ENCODE measurements at regions not wholly inside any gene's neighbourhood (a gene's known extent, or its start where the extent isn't known, plus 50 kb on each side); places are given as distances from the start of the nearest gene placed in this dataset.
"Not testable (repeated sequence)": the region's sequence is repeated elsewhere in the genome, so short reads cannot be mapped to it uniquely, and the experiment has no call there.

DNA sequence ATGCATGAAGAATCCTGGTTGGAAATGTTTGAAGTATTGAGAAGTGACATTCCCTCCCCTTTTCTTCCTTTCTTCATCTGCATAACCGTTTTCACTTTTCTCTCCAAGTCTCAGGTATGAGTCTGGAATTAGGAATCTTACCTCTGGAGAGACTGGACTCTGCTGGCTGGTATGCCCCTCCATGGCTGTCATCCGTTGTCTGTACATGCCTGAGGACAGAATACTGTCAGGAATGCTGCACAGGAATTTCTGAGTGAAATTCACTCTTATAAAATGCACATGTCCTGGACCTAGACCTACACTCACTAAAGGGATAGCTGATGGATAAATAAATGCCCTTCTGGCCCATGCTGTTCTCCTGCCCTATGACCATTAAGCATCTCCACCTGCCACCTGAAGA is 179.5 kb downstream of the MSN start:
- Histone ChIP-seq H3K36me3 (no peaks in the 10 kb centered on the region), H3K4me3 (no peak overlapping the region), H3K9me3 (no peaks in the 10 kb centered on the region), H3K27me3 (no peaks in the 10 kb centered on the region), H3K4me1 (no peaks in the 10 kb centered on the region), H3K27ac (no peak overlapping the region)
- TF ChIP-seq, protein P1, sequence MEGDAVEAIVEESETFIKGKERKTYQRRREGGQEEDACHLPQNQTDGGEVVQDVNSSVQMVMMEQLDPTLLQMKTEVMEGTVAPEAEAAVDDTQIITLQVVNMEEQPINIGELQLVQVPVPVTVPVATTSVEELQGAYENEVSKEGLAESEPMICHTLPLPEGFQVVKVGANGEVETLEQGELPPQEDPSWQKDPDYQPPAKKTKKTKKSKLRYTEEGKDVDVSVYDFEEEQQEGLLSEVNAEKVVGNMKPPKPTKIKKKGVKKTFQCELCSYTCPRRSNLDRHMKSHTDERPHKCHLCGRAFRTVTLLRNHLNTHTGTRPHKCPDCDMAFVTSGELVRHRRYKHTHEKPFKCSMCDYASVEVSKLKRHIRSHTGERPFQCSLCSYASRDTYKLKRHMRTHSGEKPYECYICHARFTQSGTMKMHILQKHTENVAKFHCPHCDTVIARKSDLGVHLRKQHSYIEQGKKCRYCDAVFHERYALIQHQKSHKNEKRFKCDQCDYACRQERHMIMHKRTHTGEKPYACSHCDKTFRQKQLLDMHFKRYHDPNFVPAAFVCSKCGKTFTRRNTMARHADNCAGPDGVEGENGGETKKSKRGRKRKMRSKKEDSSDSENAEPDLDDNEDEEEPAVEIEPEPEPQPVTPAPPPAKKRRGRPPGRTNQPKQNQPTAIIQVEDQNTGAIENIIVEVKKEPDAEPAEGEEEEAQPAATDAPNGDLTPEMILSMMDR (IDR thresholded peaks at IDR 0.05) = no peak
- ATAC-seq (no peak), DNase-seq (no peak)
- intact Hi-C loops (cut with DNase I) = no loop called here

DNA sequence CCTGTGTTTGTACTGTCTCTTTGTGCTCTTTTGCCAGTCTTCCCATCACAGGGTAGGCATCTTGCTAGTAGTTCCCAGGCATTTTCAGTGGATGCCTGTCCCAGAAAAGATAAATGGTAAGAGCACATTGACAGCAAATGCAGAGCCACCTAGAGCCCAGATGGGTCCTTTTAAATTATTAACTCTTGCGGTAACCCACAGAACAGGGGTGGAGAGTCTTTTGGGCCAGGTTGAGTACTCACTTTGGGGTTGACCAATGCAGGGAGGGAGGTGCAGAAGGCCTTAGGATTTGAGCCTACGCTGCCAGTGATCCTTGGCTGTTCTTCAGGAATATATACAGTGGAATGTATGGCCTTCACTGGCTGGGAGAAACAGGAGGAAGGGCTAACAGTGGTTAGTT is 173.8 kb downstream of the MSN start:
- ATAC-seq = no peak
- Histone ChIP-seq H3K4me1 (no peaks in the 10 kb centered on the region), H3K4me3 (no peak overlapping the region), H3K36me3 (no peaks in the 10 kb centered on the region), H3K9me3 (no peaks in the 10 kb centered on the region), H3K27me3 (no peaks in the 10 kb centered on the region), H3K27ac (no peak overlapping the region)
- TF ChIP-seq, protein P1 (IDR thresholded peaks at IDR 0.05) = no peak
- intact Hi-C loops (cut with DNase I) = no loop called here
- no peak for DNase-seq

DNA sequence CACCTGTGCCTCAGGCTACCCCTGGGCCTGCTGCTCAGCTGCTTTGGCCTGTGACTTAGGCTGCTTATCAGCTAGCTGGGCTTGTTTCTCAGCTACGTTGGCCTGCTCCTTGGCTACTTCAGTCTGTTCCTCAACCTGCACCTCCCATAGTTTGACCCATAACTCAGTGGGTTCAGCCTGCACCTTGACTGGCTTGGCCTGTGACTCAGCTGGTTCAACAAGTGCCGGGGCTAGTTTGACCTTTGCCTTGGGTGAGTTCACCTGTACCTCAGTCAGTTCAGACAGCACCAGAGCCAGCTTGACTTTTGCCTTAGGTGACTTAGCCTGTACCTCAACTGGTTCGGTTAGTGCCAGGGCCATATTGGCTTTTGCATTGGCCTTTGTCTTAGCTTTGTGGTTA is 171.2 kb downstream of the MSN start:
- DNase-seq (no peak), ATAC-seq (no peak)
- intact Hi-C loops (cut with DNase I) = no loop called here
- H3K36me3 ChIP-seq = no peaks in the 10 kb centered on the region
- no peaks in the 10 kb centered on the region for H3K4me1 ChIP-seq
- no peaks in the 10 kb centered on the region for H3K9me3 ChIP-seq
- H3K27ac ChIP-seq = no peak overlapping the region
- H3K4me3 ChIP-seq = no peak overlapping the region
- TF ChIP-seq, protein P1 (IDR thresholded peaks at IDR 0.05) = no peak
- no peaks in the 10 kb centered on the region for H3K27me3 ChIP-seq

DNA sequence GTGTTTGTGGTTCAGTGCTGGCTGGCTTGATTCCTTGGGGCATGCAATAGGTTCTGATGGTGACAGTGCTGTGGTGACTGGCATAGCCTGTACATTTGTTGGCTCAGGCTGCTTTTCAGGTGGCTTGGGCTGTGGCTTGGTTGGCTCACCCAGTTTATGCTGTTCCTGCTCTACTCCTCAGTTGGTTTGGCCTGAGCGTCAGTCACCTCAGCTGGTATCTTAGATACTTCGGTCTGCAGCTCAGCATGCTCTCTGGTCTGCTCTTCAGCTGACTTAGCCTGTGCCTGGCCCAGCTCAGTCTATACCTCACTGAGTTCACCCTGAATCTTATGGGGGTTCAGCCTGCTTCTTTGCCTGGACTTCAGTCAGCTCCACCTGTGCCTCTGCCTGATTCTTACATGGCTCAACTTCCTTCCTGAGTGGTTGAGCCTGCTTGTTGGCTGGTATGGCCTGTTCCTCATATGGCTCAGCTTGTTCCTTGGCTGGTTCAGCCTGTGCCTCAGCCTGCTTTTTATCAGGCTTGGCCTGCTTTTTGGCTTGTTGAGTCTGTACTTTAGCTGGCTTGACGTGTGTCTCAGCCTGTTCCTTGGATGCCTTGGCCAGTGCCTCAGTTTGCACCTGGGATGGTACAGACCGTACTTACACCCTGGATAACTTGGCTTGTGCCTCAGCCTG is 170.6 kb downstream of the MSN start:
- no peaks in the 10 kb centered on the region for H3K36me3 ChIP-seq
- intact Hi-C loops (cut with DNase I) = no loop called here
- no peak overlapping the region for H3K27ac ChIP-seq
- TF ChIP-seq, protein P1 (IDR thresholded peaks at IDR 0.05) = no peak
- DNase-seq = no peak
- H3K27me3 ChIP-seq = no peaks in the 10 kb centered on the region
- H3K4me3 ChIP-seq = no peak overlapping the region
- ATAC-seq = no peak
- no peaks in the 10 kb centered on the region for H3K4me1 ChIP-seq
- H3K9me3 ChIP-seq = no peaks in the 10 kb centered on the region

DNA sequence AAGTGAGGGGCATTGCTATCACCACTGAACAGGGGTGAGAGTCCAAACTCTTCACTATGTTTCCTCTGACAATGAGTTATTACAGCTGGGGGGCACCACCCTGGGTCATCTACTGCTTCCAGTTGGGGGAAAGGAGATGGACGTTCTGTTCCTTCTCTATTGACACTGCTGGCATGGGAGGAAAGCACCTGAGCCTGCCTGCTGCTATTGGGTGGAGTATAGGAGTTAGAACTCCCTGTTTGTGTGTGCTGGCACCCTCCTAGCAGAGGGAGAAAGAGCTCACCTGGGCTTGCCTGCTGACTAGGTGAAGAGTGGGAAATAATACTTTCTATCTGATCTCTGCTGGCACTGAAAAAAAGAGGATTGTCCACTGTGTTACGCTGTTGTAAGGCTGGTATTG is 163.8 kb downstream of the MSN start:
- H3K4me1 ChIP-seq = no peaks in the 10 kb centered on the region
- no peaks in the 10 kb centered on the region for H3K27me3 ChIP-seq
- ATAC-seq = no peak
- H3K9me3 ChIP-seq = no peaks in the 10 kb centered on the region
- H3K27ac ChIP-seq = no peak overlapping the region
- H3K36me3 ChIP-seq = no peaks in the 10 kb centered on the region
- DNase-seq = no peak
- intact Hi-C loops (cut with DNase I) = no loop called here
- no peak overlapping the region for H3K4me3 ChIP-seq
- TF ChIP-seq, protein P1 (IDR thresholded peaks at IDR 0.05) = no peak

DNA sequence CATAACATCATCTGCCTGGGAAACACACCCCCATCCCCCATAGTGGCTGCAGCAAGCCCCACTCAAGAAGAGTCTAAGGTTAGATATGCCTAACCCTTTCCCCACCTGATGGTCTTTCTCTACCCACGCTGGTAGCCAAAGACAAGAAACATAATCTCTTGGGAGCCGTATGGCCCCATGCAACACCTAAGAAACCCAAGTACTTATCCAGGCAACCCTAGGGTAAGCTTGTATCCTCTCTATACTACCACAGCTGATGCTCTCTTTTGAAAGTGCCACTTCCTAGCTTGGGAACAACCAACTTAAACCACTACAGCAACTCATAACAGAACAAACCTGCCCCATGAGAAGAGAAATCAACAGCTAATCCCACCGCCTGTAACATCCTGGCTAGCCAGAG is 161.1 kb downstream of the MSN start:
- H3K4me1 ChIP-seq = no peaks in the 10 kb centered on the region
- H3K4me3 ChIP-seq = no peak overlapping the region
- H3K9me3 ChIP-seq = no peaks in the 10 kb centered on the region
- H3K27ac ChIP-seq = no peak overlapping the region
- H3K36me3 ChIP-seq = no peaks in the 10 kb centered on the region
- TF ChIP-seq, protein P1 (IDR thresholded peaks at IDR 0.05) = no peak
- no peaks in the 10 kb centered on the region for H3K27me3 ChIP-seq
- intact Hi-C loops (cut with DNase I) = no loop called here
- ATAC-seq (no peak), DNase-seq (no peak)

DNA sequence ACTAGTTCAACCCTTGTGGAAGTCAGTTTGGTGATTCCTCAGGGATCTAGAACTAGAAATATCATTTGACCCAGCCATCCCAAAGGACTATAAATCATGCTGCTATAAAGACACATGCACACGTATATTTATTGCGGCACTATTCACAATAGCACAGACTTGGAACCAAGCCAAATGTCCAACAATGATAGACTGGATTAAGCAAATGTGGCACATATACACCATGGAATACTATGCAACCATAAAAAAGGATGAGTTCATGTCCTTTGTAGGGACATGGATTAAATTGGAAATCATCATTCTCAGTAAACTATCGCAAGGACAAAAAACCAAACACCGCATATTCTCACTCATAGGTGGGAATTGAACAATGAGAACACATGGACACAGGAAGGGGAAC is 157.8 kb downstream of the MSN start:
- H3K4me1 ChIP-seq; intact Hi-C loops (cut with DNase I); H3K27ac ChIP-seq; H3K9me3 ChIP-seq; H3K27me3 ChIP-seq; ATAC-seq; H3K36me3 ChIP-seq; DNase-seq; H3K4me3 ChIP-seq: not testable (repeated sequence)

Measured in upper lobe of right lung (tissue), 1 donor.